Thyroid gland (tissue), 4 donors: ENCODE measurements at regions not wholly inside any gene's neighbourhood (a gene's known extent, or its start where the extent isn't known, plus 50 kb on each side); places are given as distances from the start of the nearest gene placed in this dataset.

Experiments
- CTCF ChIP-seq, 6 experiments: fragments of 200-600 bp in 3 of 6; fragments of 450-650 bp in 3 of 6; sonication (generic) in 3 of 6; IDR thresholded peaks; one replicate each; pipeline ENCODE4 v1.5.1; 2016 to 2019; ENCODE audit warnings: antibody characterized with exemption in 6 of 6, mild to moderate bottlenecking in 2 of 6, inconsistent platforms in 1 of 6, moderate library complexity in 1 of 6
- POLR2A ChIP-seq, 2 donors: fragments of 450-650 bp; IDR thresholded peaks; one replicate each; pipeline ENCODE4 v1.6.1; 2017; ENCODE audit warnings: antibody characterized with exemption in 2 of 2, mild to moderate bottlenecking in 2 of 2, moderate library complexity in 1 of 2

- TF ChIP-seq CTCF (IDR thresholded peaks at IDR 0.05) = no peak
- no peak for TF ChIP-seq POLR2A (IDR thresholded peaks at IDR 0.05)
Observed at GRCh38 chr6:90431576-90431975, 134.9 kb upstream of the BACH2 start.
